ENCODE measurements at regions not wholly inside any gene's neighbourhood (a gene's known extent, or its start where the extent isn't known, plus 50 kb on each side); places are given as distances from the start of the nearest gene placed in this dataset.

GRCh38 chr10:36666451-36666850 is 458.9 kb upstream of the ANKRD30A start:
- no peak overlapping the region for H3K4me3 ChIP-seq
- no peaks in the 10 kb centered on the region for H3K9me3 ChIP-seq
- ATAC-seq (no peak), DNase-seq (no peak)
- H3K27ac ChIP-seq: no peak overlapping the region
- TF ChIP-seq CTCF (IDR thresholded peaks at IDR 0.05): no peak
- no peak for TF ChIP-seq POLR2A (IDR thresholded peaks at IDR 0.05)
- H3K4me1 ChIP-seq: peaks cover 0 to 4% (median 0%) of the 10 kb centered on the region in 4 donors
- H3K27me3 ChIP-seq: no peaks in the 10 kb centered on the region
- intact Hi-C loops (cut with DNase I): no loop called here
- no peaks in the 10 kb centered on the region for H3K36me3 ChIP-seq

DNA sequence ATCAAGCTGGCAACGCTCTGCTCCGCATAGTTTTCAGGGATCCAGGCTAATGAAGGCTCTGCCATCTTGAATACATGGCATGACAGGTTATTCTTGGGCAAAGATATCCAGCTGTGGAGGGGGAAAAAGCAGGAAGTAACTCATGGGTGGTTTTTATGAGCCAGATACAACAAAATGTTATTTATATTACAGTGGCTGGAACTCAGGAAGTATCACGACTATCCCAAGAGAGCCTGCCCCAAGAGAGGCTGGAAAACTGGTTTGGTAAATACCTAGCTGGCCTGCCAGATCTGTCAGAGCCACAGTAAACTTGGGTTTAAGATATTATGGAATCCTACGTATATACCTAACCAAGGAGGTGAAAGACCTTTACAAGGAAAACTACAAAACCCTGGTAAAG is 462.8 kb upstream of the ANKRD30A start:
- TF ChIP-seq POLR2A (IDR thresholded peaks at IDR 0.05): no peak
- no peak for TF ChIP-seq CTCF (IDR thresholded peaks at IDR 0.05)
- Histone ChIP-seq H3K4me1 (no peaks in the 10 kb centered on the region), H3K4me3 (no peak overlapping the region), H3K9me3 (no peaks in the 10 kb centered on the region), H3K27me3 (no peaks in the 10 kb centered on the region), H3K36me3 (no peaks in the 10 kb centered on the region), H3K27ac (no peak overlapping the region)
- DNase-seq: no peak
- intact Hi-C loops (cut with DNase I): no loop called here
- no peak for ATAC-seq
- 74% methylated on average over 4 of the region's 4 CpGs for WGBS (ENCODE audit: insufficient coverage, low coverage, low lambda C conversion rate, missing lambda C conversion rate)

GRCh38 chr10:36650274-36650673 is 475.1 kb upstream of the ANKRD30A start:
- DNase-seq (no peak), ATAC-seq (no peak)
- Histone ChIP-seq H3K36me3 (no peaks in the 10 kb centered on the region), H3K4me1 (no peaks in the 10 kb centered on the region), H3K27me3 (no peaks in the 10 kb centered on the region), H3K27ac (no peak overlapping the region), H3K9me3 (no peaks in the 10 kb centered on the region), H3K4me3 (no peak overlapping the region)
- 79% methylated on average over 6 of the region's 6 CpGs for WGBS (ENCODE audit: insufficient coverage, low coverage, low lambda C conversion rate, missing lambda C conversion rate)
- TF ChIP-seq CTCF (IDR thresholded peaks at IDR 0.05) (no peak), POLR2A (IDR thresholded peaks at IDR 0.05) (no peak)
- intact Hi-C loops (cut with DNase I): no loop called here

GRCh38 chr10:36647540-36647939 is 477.9 kb upstream of the ANKRD30A start:
- WGBS (ENCODE audit: insufficient coverage, low coverage, low lambda C conversion rate, missing lambda C conversion rate): 62% methylated on average over 8 of the region's 10 CpGs
- Histone ChIP-seq H3K4me3 (no peak overlapping the region), H3K9me3 (no peaks in the 10 kb centered on the region), H3K27me3 (no peaks in the 10 kb centered on the region), H3K27ac (no peak overlapping the region), H3K4me1 (no peaks in the 10 kb centered on the region), H3K36me3 (no peaks in the 10 kb centered on the region)
- TF ChIP-seq POLR2A (IDR thresholded peaks at IDR 0.05) (no peak), CTCF (IDR thresholded peaks at IDR 0.05) (no peak)
- no peak for ATAC-seq
- intact Hi-C loops (cut with DNase I): no loop called here
- no peak for DNase-seq

- Histone ChIP-seq H3K9me3 (no peaks in the 10 kb centered on the region), H3K27ac (no peak overlapping the region), H3K36me3 (no peaks in the 10 kb centered on the region), H3K4me1 (no peaks in the 10 kb centered on the region), H3K27me3 (no peaks in the 10 kb centered on the region), H3K4me3 (no peak overlapping the region)
- intact Hi-C loops (cut with DNase I): no loop called here
- no peak for ATAC-seq
- WGBS (ENCODE audit: insufficient coverage, low coverage, low lambda C conversion rate, missing lambda C conversion rate): 66% methylated on average over 4 of the region's 4 CpGs
- TF ChIP-seq CTCF (IDR thresholded peaks at IDR 0.05) (no peak), POLR2A (IDR thresholded peaks at IDR 0.05) (no peak)
- DNase-seq: no peak
These were observed 484.8 kb upstream of the ANKRD30A start for GRCh38 chr10:36640626-36641025.

Data from right lobe of liver (tissue), 6 donors.